ENCODE measurements at regions not wholly inside any gene's neighbourhood (a gene's known extent, or its start where the extent isn't known, plus 50 kb on each side); places are given as distances from the start of the nearest gene placed in this dataset.

DNA sequence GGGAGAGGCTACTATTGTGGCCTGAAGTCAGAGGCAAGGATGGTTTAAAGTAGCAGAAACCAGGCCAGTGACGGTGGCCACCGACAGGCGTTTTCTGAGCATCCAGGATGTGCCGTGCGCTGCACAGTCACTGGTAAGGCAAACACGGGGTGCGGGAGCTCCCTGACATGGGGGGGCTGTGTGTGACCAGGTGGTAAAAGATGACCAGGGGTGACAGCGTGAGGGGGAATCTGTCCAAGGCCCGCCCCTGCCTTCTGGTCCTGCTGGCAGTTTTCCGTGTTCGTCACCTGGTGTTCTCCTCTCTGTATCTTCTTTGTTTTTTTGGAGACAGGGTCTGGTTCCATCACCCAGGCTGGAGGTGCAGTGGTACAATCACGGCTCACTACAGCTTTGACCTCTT lies 167.4 kb downstream of the ICE1 start:
- no peak for DNase-seq (ENCODE audit: low read depth)
- TF ChIP-seq, protein P1, sequence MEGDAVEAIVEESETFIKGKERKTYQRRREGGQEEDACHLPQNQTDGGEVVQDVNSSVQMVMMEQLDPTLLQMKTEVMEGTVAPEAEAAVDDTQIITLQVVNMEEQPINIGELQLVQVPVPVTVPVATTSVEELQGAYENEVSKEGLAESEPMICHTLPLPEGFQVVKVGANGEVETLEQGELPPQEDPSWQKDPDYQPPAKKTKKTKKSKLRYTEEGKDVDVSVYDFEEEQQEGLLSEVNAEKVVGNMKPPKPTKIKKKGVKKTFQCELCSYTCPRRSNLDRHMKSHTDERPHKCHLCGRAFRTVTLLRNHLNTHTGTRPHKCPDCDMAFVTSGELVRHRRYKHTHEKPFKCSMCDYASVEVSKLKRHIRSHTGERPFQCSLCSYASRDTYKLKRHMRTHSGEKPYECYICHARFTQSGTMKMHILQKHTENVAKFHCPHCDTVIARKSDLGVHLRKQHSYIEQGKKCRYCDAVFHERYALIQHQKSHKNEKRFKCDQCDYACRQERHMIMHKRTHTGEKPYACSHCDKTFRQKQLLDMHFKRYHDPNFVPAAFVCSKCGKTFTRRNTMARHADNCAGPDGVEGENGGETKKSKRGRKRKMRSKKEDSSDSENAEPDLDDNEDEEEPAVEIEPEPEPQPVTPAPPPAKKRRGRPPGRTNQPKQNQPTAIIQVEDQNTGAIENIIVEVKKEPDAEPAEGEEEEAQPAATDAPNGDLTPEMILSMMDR (IDR thresholded peaks at IDR 0.05; ENCODE audit: low read depth, low read length): no peak
- no peak for TF ChIP-seq MYC (IDR thresholded peaks at IDR 0.05; ENCODE audit: low read depth, low read length)
- no peak for TF ChIP-seq POLR2A (IDR thresholded peaks at IDR 0.05; ENCODE audit: extremely low read depth, insufficient read length)
- no peak for TF ChIP-seq MAX (IDR thresholded peaks at IDR 0.05; ENCODE audit: low read depth, low read length)
- no peak overlapping the region for H3K4me3 ChIP-seq (ENCODE audit: low read depth, low read length)

DNA sequence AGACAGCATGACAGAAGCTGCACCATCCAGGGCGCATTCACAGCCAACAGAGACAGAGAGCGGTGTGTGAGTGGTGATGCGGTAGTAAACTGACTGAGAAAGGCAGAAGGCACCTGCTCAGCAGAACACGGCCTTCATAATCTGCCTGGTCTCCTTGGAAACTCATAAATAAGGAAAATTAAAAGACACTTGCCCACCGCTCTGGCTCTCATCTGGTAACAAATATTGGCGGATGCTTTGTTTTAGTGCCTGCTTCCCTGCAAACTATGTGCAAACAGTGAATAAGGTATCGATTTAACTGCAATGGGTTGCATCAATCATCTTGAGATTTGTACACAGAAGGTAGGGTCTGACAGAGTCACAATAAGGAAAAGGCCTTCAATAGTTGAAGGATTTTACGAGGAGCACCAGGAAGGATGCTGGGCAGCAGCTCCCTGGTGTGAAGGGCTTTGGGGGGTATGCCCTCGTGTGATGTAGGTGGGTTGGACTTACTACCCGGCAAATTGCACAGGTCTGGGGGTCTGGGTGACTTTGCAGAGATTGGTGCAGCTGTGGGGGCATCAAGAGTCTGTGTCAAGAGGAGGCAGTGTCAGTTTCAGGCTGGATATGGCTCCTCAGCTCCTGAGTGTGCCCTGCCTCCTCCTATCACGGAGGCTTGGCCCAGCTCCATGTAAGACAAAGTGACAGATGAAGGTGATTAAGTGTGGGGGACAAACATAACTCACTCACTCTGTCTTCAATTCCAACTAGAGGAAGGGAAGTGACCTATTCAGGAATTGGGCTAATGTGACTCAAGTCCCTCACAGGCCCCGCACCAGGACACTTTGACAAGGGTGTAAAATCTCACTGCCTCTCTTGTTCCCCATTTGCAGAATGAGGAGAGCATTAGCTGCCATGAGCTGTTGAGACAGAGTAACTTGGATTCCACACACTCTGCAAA lies 166.7 kb downstream of the ICE1 start:
- H3K4me3 ChIP-seq (ENCODE audit: low read depth, low read length): no peak overlapping the region
- no peak for DNase-seq (ENCODE audit: low read depth)
- no peak for TF ChIP-seq POLR2A (IDR thresholded peaks at IDR 0.05; ENCODE audit: extremely low read depth, insufficient read length)
- TF ChIP-seq, protein P1 (IDR thresholded peaks at IDR 0.05; ENCODE audit: low read depth, low read length): no peak
- TF ChIP-seq MYC (IDR thresholded peaks at IDR 0.05; ENCODE audit: low read depth, low read length): no peak
- TF ChIP-seq MAX (IDR thresholded peaks at IDR 0.05; ENCODE audit: low read depth, low read length): no peak

- H3K4me3 ChIP-seq (ENCODE audit: low read depth, low read length): no peak overlapping the region
- TF ChIP-seq MYC (IDR thresholded peaks at IDR 0.05; ENCODE audit: low read depth, low read length) (no peak), MAX (IDR thresholded peaks at IDR 0.05; ENCODE audit: low read depth, low read length) (no peak), POLR2A (IDR thresholded peaks at IDR 0.05; ENCODE audit: extremely low read depth, insufficient read length) (no peak)
- TF ChIP-seq, protein P1 (IDR thresholded peaks at IDR 0.05; ENCODE audit: low read depth, low read length): no peak
- DNase-seq (ENCODE audit: low read depth): no peak
These were observed 165.9 kb downstream of the ICE1 start for GRCh38 chr5:5588386-5588785.

GRCh38 chr5:5587474-5587873 lies 165.0 kb downstream of the ICE1 start:
- TF ChIP-seq, protein P1 (IDR thresholded peaks at IDR 0.05; ENCODE audit: low read depth, low read length): no peak
- TF ChIP-seq MAX (IDR thresholded peaks at IDR 0.05; ENCODE audit: low read depth, low read length) (no peak), POLR2A (IDR thresholded peaks at IDR 0.05; ENCODE audit: extremely low read depth, insufficient read length) (no peak), MYC (IDR thresholded peaks at IDR 0.05; ENCODE audit: low read depth, low read length) (no peak)
- no peak overlapping the region for H3K4me3 ChIP-seq (ENCODE audit: low read depth, low read length)
- DNase-seq (ENCODE audit: low read depth): no peak

DNA sequence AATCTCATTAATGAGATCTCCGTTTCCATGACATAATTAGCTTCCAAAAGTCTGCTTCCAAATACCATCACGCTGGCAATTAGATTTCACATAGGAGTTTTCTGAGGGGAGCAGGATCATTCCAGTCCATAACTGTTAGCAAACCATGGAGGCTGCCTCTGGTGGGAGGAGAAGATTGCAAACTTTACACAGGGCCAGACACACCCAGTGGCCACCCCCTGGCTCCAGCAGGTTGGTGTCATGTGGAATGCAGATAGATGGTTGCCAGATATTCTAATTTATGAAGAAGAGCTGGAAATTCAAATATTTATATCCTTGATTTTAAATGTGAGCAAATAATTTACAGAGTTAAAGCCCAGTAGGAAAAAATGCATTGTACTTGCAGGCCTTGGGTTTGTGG lies 164.2 kb downstream of the ICE1 start:
- no peak for DNase-seq (ENCODE audit: low read depth)
- TF ChIP-seq, protein P1 (IDR thresholded peaks at IDR 0.05; ENCODE audit: low read depth, low read length): no peak
- TF ChIP-seq POLR2A (IDR thresholded peaks at IDR 0.05; ENCODE audit: extremely low read depth, insufficient read length): no peak
- TF ChIP-seq MYC (IDR thresholded peaks at IDR 0.05; ENCODE audit: low read depth, low read length): no peak
- TF ChIP-seq MAX (IDR thresholded peaks at IDR 0.05; ENCODE audit: low read depth, low read length): no peak
- no peak overlapping the region for H3K4me3 ChIP-seq (ENCODE audit: low read depth, low read length)

Measured in NB4 (cell line).